Ramos (cell line): ENCODE measurements at regions not wholly inside any gene's neighbourhood (a gene's known extent, or its start where the extent isn't known, plus 50 kb on each side); places are given as distances from the start of the nearest gene placed in this dataset.

Experiments
- in situ Hi-C: fragments of 300-500 bp; cut with MboI; formaldehyde crosslinking; loops from one replicate; pipeline ENCODE4 v1.14.3; 2022; ENCODE audit warnings: low sequenced_read_pairs; ENCODE audit not compliant: unreplicated experiment

DNA sequence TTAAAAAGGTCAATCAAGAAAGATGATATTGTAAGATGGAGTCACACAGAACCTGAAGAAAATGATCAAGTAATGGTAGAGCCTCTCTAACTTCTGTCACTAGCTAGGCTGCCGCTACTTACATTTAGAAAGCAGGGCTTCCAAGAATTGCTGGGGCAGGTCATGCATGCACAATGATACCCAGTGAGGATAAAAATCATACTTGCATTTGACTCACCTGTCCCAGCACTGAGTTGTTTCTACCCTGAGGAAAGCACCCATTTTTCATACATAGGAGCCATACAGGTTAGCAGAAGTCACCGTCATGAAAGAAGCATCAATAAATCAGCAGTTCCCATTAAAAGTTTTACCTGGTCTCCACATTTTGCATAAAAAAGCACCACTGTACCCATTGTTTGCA, 662.3 kb upstream of the FANCL start:
- in situ Hi-C loops, result no loop called here

GRCh38 chr2:58900246-58901027, 659.3 kb upstream of the FANCL start:
- in situ Hi-C loops, result no loop called here

DNA sequence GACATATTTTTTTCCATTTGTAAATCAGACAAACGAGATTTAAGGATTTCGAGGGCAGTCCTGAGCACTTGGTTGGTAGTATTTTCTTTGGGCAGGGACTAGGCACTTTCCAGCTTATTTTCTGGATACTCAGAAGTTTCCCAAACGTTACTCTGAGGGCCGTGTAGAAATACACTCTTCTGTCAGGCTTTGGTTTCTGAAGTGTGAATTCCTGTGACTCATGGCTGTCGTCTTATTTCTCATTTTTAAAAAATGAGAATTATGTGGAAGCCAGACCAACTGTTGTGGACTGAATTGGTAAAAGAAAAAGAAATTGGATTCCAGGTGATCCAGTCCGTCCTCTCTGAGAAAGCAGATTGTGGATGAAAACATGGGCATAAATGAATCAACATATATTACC, 658.6 kb upstream of the FANCL start:
- in situ Hi-C loops, result no loop called here

- in situ Hi-C loops, result no loop called here
These were observed 655.5 kb upstream of the FANCL start for GRCh38 chr2:58896638-58897037.

- in situ Hi-C loops, result no loop called here
These were observed 654.7 kb upstream of the FANCL start for GRCh38 chr2:58895857-58896256.

- in situ Hi-C loops, result no loop called here
These were observed 652.7 kb upstream of the FANCL start for GRCh38 chr2:58893656-58894351.

DNA sequence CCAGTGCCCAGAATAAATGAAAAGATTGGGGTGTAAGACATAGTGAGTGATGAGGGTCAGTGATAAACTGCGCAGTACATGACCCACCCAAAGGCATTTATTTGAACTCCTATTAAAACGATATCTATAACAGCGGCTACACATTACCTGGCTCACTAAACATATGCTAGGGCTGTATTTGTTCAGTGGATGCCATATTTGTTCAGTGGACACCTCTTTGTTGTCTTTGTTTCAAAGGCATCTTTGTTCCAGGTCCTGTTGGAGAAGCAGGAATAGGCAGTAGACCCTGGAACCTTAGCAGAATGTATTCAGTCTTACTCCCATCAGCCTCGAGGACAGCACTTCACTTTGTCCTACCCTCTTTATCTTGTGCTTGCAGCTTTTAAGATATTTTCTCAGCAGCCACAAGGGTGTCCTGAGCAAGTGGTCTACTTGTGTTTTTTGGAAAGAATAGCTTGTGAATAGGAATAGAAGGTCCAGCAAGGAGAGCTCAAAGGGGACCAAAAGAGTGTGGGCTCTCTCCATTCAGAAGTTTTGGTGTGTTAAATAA, 650.8 kb upstream of the FANCL start:
- in situ Hi-C loops, result no loop called here

DNA sequence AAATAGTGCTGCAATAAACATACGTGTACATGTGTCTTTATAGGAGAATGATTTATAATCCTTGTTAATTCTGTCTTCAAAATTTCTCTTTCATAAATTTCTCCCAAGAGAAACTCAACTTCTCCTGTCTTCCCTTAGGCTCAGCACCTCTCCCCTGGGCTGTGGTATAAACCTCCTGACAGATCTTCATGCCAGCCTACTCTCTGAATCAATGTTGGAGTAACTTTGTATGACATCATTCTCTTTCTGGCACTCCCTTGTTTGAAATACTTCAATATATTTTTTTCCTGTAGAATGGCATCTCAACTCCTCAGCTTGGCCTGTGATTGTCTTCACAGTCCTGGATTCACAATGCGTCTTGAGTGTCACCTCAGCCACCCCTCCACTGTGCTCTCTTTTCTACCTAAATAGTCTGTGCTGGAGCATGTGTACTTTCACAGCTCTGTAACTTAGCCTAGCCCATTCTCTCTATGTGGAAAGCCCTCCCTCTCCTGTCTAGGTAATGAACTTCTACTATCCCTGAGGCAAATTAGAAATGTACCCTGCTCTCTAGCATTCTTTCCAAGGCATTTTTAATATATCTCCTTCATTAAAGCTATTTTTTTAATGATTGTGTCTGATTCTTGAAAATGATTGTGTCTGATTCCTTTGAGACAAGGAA, 649.9 kb upstream of the FANCL start:
- in situ Hi-C loops, result no loop called here

GRCh38 chr2:58886009-58886408, 644.9 kb upstream of the FANCL start:
- in situ Hi-C loops, result no loop called here

- in situ Hi-C loops, result no loop called here
These were observed 638.7 kb upstream of the FANCL start for GRCh38 chr2:58879834-58880233.

DNA sequence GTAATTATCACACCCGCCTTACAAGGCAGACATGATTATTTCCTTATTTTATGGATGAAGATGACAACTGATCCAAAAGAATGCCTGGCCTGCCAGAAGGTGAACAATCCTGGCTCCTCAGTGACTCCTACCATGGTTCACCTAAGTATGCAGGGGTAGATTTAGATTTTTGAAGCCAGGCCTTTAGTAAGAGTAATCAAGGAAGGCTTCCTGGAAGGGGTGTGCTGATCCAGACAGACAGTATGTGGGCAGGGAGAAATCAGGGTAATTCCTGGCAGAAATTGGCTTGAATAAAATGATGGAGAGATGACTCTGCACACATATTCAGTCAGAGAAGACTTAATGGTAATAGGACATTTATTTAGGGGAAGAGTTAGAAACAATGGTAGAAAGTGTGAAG, 637.7 kb upstream of the FANCL start:
- in situ Hi-C loops, result no loop called here

GRCh38 chr2:58876126-58876525, 635.0 kb upstream of the FANCL start:
- in situ Hi-C loops, result no loop called here

DNA sequence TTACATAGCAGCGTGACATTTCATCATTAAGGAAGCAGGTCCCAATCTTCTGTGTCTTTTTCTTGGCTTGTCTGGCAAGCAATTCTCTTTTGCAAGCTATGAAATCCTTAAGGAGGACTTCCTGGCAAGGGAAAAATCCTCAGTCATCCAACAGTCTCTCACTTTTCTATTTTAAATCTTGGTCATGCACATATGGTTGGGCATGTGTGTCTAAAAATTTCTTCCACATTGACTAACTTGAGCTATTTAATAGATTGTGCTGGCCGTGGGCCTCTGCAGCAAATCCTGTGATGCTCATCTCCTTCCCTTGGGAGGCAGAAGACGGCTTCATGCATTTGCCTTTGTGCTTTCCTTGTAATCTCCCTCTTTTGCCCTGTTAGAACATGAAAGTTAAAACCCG, 634.3 kb upstream of the FANCL start:
- in situ Hi-C loops, result no loop called here

DNA sequence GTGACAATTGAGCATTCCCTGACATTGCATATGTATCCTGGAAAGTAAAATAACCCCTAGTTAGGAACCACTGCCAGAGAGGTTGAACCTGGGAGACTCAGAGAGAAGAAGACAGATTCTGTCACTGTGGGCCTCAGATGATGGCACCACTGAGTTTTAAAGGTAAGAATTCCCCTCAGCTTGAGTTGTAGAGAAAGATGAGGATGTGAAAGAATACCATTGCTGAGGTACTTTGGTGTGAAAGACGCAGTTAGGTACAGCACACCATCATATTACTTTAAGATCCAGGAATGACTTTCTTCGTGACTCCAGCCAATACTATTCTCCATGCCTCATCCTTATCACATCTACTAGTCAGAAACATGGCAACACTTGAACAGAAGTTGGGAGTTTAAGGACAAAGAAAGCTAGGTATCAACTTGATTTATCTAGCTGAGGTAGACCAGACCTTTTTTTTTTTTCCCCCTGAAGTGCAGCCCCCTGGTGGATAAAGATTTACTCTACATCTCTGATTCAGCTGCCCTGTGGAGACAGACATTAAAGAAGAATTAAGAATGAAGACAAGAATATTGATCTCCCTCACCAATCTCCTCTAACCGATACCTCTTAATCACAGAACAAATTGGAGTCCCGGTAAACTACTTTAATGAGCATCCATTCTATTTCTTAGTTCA, 630.5 kb upstream of the FANCL start:
- in situ Hi-C loops, result no loop called here

DNA sequence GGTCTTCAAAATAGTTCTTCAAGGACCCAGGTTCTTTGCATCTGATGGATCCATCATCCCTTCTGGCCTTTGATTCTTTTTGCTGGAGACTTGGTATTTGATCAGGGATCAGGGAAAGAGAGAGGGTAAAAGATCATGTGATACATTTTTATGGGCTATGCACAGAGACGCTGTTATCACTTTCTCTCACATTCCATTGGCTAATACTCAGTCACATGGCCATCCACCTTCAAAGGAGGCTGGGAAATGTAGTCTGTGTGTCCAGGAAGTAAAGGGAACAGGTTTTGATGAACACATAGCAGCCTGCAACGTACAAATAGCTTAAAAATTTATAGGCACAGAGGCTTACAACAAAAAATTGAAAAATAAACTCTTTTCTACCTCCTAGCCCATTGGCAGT, 629.6 kb upstream of the FANCL start:
- in situ Hi-C loops, result no loop called here

DNA sequence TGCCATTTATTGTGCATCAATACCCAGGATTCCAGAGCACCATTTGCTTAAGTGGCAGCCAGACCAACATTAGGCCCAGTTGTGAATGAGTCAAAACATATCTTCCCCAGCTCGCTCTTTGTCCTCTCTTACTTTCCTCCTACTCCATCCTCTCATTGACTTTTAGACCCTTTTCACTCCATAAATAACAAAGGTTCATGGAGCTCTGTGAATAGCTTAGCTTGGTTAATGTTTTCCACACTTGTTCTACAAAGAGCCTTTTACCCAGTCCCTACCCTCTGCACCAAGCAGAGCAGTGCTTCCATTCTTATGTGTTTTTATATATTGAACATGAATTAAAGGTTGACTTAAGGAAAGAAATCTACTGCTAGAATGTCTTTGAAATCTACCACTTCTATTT, 625.8 kb upstream of the FANCL start:
- in situ Hi-C loops, result no loop called here

GRCh38 chr2:58866527-58866926, 625.4 kb upstream of the FANCL start:
- in situ Hi-C loops, result no loop called here

- in situ Hi-C loops, result no loop called here
These were observed 624.9 kb upstream of the FANCL start for GRCh38 chr2:58866040-58866439.

- in situ Hi-C loops, result no loop called here
These were observed 624.3 kb upstream of the FANCL start for GRCh38 chr2:58865436-58865835.

DNA sequence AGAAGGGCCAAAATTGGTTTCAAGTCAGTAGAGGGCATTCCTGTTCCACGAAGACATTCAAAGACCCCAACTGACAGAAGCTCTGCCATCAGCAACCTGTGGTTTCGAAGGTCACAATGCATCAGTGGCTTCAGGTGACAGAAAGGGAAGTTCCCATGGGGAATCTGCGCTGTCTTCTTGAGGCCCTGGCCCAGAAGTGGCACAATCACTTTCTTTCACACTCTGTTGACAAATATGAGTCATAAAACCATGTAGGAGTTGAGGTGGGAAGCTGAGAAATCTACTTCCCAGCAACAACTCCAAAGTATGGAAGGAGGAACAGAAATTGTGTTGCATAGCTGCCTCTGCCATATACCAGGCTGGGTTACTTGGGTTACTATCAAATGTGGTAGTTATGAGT, 621.1 kb upstream of the FANCL start:
- in situ Hi-C loops, result no loop called here

GRCh38 chr2:58860586-58860985, 619.5 kb upstream of the FANCL start:
- in situ Hi-C loops, result no loop called here
